Neural progenitor cell (in vitro differentiated cells): ENCODE measurements at regions not wholly inside any gene's neighbourhood (a gene's known extent, or its start where the extent isn't known, plus 50 kb on each side); places are given as distances from the start of the nearest gene placed in this dataset.
A peak's percentile ranks its signal among the peaks of the same experiment; 100 is the strongest.

Experiments
- DNase-seq: peaks from one replicate; pipeline ENCODE4 v3.0.0-alpha.2; 2016; ENCODE audit warnings: low spot score
- H2AFZ ChIP-seq: fragments of 200-600 bp; sonication (generic); replicated peaks from 2 replicates; pipeline ENCODE4 v1.6.1; 2016; ENCODE audit warnings: antibody characterized with exemption
- H3F3A ChIP-seq: fragments of 200-600 bp; sonication (generic); 2 replicates; pipeline ENCODE4 v1.6.1; 2016; ENCODE audit warnings: antibody characterized with exemption, low read depth
- H3K27ac ChIP-seq: fragments of 200-600 bp; sonication (generic); 2 replicates; pipeline ENCODE4 v1.5.1; 2016; ENCODE audit warnings: mild to moderate bottlenecking
- H3K27me3 ChIP-seq: fragments of 200-600 bp; sonication (generic); 2 replicates; pipeline ENCODE4 v1.6.1; 2016; ENCODE audit warnings: mild to moderate bottlenecking, moderate library complexity
- H3K36me3 ChIP-seq: fragments of 200-600 bp; sonication (generic); 2 replicates; pipeline ENCODE4 v1.5.1; 2016
- H3K4me1 ChIP-seq: fragments of 200-600 bp; sonication (generic); 2 replicates; pipeline ENCODE4 v1.6.1; 2016; ENCODE audit warnings: mixed run types
- H3K4me2 ChIP-seq: fragments of 200-600 bp; sonication (generic); 2 replicates; pipeline ENCODE4 v1.6.1; 2016
- H3K4me3 ChIP-seq: fragments of 200-600 bp; sonication (generic); 2 replicates; pipeline ENCODE4 v1.5.1; 2016
- H3K79me2 ChIP-seq: fragments of 200-600 bp; sonication (generic); 2 replicates; pipeline ENCODE4 v1.6.1; 2016; ENCODE audit warnings: low read depth
- H3K9ac ChIP-seq: fragments of 200-600 bp; sonication (generic); 2 replicates; pipeline ENCODE4 v1.6.1; 2016
- H3K9me3 ChIP-seq: fragments of 200-600 bp; sonication (generic); 2 replicates; pipeline ENCODE4 v1.5.1; 2016; ENCODE audit warnings: low read depth
- H4K20me1 ChIP-seq: fragments of 200-600 bp; sonication (generic); 2 replicates; pipeline ENCODE4 v1.6.1; 2016; ENCODE audit warnings: low read depth
- H3K27ac Mint-ChIP-seq: 3 replicates; pipeline ENCODE4 v1.8.0; 2021; ENCODE audit warnings: mixed read lengths
- H3K27me3 Mint-ChIP-seq: 2 replicates; pipeline ENCODE4 v1.8.0; 2022; ENCODE audit warnings: low read depth, mild to moderate bottlenecking, inconsistent platforms, moderate library complexity, mixed read lengths; ENCODE audit not compliant: insufficient read depth
- H3K36me3 Mint-ChIP-seq: 3 replicates; pipeline ENCODE4 v1.8.0; 2021; ENCODE audit warnings: mixed read lengths
- H3K4me1 Mint-ChIP-seq: 3 replicates; pipeline ENCODE4 v1.8.0; 2021; ENCODE audit warnings: mixed read lengths
- H3K4me3 Mint-ChIP-seq: 3 replicates; pipeline ENCODE4 v1.8.0; 2021; ENCODE audit warnings: mild to moderate bottlenecking, moderate library complexity, mixed read lengths
- H3K9me3 Mint-ChIP-seq: 3 replicates; pipeline ENCODE4 v1.8.0; 2020; ENCODE audit warnings: mixed read lengths
- CTCF ChIP-seq: fragments of 200-600 bp; sonication (generic); IDR thresholded peaks from 2 replicates; pipeline ENCODE4 v1.5.1; 2017; ENCODE audit warnings: antibody characterized with exemption, mild to moderate bottlenecking
- EZH2 ChIP-seq: fragments of 200-600 bp; sonication (generic); IDR thresholded peaks from 2 replicates; pipeline ENCODE4 v1.6.1; 2017; ENCODE audit warnings: antibody characterized with exemption, mild to moderate bottlenecking, moderate library complexity
- EZH2phosphoT487 ChIP-seq: fragments of 200-600 bp; sonication (generic); IDR thresholded peaks from 2 replicates; pipeline ENCODE4 v1.6.1; 2017; ENCODE audit warnings: antibody characterized with exemption

- no peaks in the 10 kb centered on the region for H3K27me3 ChIP-seq
Observed at GRCh38 chr6:71031912-71032311, 75.1 kb upstream of the B3GAT2 start.

GRCh38 chr6:71033171-71033570 lies 76.3 kb upstream of the B3GAT2 start:
- Histone ChIP-seq H2AFZ (no peak overlapping the region), H4K20me1 (no peaks in the 10 kb centered on the region), H3K9me3 (no peaks in the 10 kb centered on the region), H3K4me3 (no peak overlapping the region), H3K27ac (no peak overlapping the region), H3F3A (no peaks in the 10 kb centered on the region), H3K4me1 (peaks cover 4% of the 10 kb centered on the region), H3K27me3 (no peaks in the 10 kb centered on the region), H3K4me2 (no peak overlapping the region), H3K79me2 (no peaks in the 10 kb centered on the region), H3K36me3 (no peaks in the 10 kb centered on the region), H3K9ac (no peak overlapping the region)
- TF ChIP-seq CTCF (no peak), EZH2 (no peak), EZH2phosphoT487 (no peak)
- Mint-ChIP-seq H3K27ac (peak overlapping the region; percentile 64), H3K9me3 (peaks cover 5% of the 10 kb centered on the region), H3K36me3 (peaks cover 3% of the 10 kb centered on the region), H3K27me3 (peaks cover 8% of the 10 kb centered on the region), H3K4me3 (no peak overlapping the region), H3K4me1 (peaks cover 55% of the 10 kb centered on the region)
- no peak for DNase-seq

More at GRCh38 chr6:71031912-71032311, 75.1 kb upstream of the B3GAT2 start:
- peaks cover 4% of the 10 kb centered on the region for H3K4me1 ChIP-seq
- Mint-ChIP-seq H3K4me3 (no peak overlapping the region), H3K9me3 (peaks cover 3% of the 10 kb centered on the region), H3K27ac (peak overlapping the region; percentile 42), H3K27me3 (peaks cover 5% of the 10 kb centered on the region), H3K36me3 (peaks cover 3% of the 10 kb centered on the region), H3K4me1 (peaks cover 60% of the 10 kb centered on the region)
- no peak overlapping the region for H2AFZ ChIP-seq
- H3F3A ChIP-seq = no peaks in the 10 kb centered on the region
- no peak overlapping the region for H3K4me2 ChIP-seq
- H3K9me3 ChIP-seq = no peaks in the 10 kb centered on the region
- TF ChIP-seq EZH2 (no peak), EZH2phosphoT487 (no peak), CTCF (no peak)
- H3K79me2 ChIP-seq = no peaks in the 10 kb centered on the region
- no peak overlapping the region for H3K9ac ChIP-seq
- H4K20me1 ChIP-seq = no peaks in the 10 kb centered on the region
- H3K36me3 ChIP-seq = no peaks in the 10 kb centered on the region
- H3K27ac ChIP-seq = no peak overlapping the region
- DNase-seq = no peak
- H3K4me3 ChIP-seq = no peak overlapping the region

- peaks cover 8% of the 10 kb centered on the region for H3K27me3 Mint-ChIP-seq
- no peak overlapping the region for H3K9ac ChIP-seq
- peaks cover 48% of the 10 kb centered on the region for H3K4me1 Mint-ChIP-seq
- DNase-seq = no peak
- no peaks in the 10 kb centered on the region for H3K36me3 ChIP-seq
- H3K4me3 Mint-ChIP-seq = no peak overlapping the region
- H3K9me3 Mint-ChIP-seq = peaks cover 7% of the 10 kb centered on the region
- H4K20me1 ChIP-seq = no peaks in the 10 kb centered on the region
- H3F3A ChIP-seq = no peaks in the 10 kb centered on the region
- TF ChIP-seq EZH2phosphoT487 (no peak), EZH2 (no peak), CTCF (no peak)
- H3K4me1 ChIP-seq = peaks cover 4% of the 10 kb centered on the region
- H3K36me3 Mint-ChIP-seq = peaks cover 3% of the 10 kb centered on the region
- no peaks in the 10 kb centered on the region for H3K79me2 ChIP-seq
- no peaks in the 10 kb centered on the region for H3K9me3 ChIP-seq
- H3K27me3 ChIP-seq = no peaks in the 10 kb centered on the region
- H2AFZ ChIP-seq = no peak overlapping the region
- H3K4me3 ChIP-seq = no peak overlapping the region
- H3K27ac Mint-ChIP-seq = no peak overlapping the region
- H3K4me2 ChIP-seq = no peak overlapping the region
- H3K27ac ChIP-seq = no peak overlapping the region
Observed at GRCh38 chr6:71033890-71034289, 77.0 kb upstream of the B3GAT2 start.
